ENCODE measurements at regions not wholly inside any gene's neighbourhood (a gene's known extent, or its start where the extent isn't known, plus 50 kb on each side); places are given as distances from the start of the nearest gene placed in this dataset.

DNA sequence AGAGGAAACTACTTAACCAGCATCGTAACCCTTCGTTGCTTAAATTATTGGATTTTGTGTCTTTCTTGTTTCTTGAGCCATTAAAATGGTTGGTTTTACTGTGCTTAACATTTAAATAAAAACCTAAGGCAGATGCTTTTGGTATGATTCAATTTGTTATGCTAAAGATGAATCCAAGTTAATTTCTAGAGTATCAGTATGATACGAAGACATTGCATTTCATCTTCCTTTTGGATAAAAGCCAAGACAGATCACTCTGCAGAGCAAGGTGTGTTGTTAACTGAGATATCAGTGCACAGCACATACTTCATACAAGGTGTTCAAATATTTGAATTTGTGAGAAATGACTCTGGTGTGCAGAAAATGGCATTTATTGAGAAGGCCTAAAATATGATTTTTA lies 480.5 kb downstream of the PCNX1 start:
- Histone ChIP-seq H3K9ac (ENCODE audit: low read depth in 2 of 2, low read length in 2 of 2) (no peak overlapping the region), H3K27ac (no peak overlapping the region), H3K4me1 (no peaks in the 10 kb centered on the region), H3K9me3 (no peaks in the 10 kb centered on the region), H3K27me3 (no peaks in the 10 kb centered on the region), H3K4me3 (no peak overlapping the region), H3K36me3 (no peaks in the 10 kb centered on the region)
- DNase-seq, result no peak
- intact Hi-C loops (cut with DNase I), result no loop called here
- TF ChIP-seq, protein P1, sequence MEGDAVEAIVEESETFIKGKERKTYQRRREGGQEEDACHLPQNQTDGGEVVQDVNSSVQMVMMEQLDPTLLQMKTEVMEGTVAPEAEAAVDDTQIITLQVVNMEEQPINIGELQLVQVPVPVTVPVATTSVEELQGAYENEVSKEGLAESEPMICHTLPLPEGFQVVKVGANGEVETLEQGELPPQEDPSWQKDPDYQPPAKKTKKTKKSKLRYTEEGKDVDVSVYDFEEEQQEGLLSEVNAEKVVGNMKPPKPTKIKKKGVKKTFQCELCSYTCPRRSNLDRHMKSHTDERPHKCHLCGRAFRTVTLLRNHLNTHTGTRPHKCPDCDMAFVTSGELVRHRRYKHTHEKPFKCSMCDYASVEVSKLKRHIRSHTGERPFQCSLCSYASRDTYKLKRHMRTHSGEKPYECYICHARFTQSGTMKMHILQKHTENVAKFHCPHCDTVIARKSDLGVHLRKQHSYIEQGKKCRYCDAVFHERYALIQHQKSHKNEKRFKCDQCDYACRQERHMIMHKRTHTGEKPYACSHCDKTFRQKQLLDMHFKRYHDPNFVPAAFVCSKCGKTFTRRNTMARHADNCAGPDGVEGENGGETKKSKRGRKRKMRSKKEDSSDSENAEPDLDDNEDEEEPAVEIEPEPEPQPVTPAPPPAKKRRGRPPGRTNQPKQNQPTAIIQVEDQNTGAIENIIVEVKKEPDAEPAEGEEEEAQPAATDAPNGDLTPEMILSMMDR (IDR thresholded peaks at IDR 0.05), result no peak

DNA sequence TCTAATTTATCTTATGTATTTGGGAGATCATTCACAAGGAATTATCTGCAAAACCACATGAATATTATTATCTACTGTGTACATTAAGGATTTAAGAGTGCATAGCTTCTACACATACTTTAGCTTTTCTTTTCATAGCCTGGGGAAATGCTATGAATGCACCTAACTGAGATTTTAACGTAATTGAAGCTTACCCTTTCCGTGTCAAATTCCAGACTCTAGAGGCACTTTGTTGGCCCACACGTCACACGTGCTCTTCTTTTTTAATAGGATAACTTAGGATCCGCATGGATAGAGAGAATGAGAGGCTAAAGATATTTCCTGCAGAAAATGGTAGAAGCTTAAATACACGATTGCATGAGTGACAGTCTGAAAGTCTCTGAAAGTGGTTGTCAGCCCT lies 481.1 kb downstream of the PCNX1 start:
- Histone ChIP-seq H3K27ac (no peak overlapping the region), H3K4me3 (no peak overlapping the region), H3K9me3 (no peaks in the 10 kb centered on the region), H3K4me1 (no peaks in the 10 kb centered on the region), H3K36me3 (no peaks in the 10 kb centered on the region), H3K27me3 (no peaks in the 10 kb centered on the region), H3K9ac (ENCODE audit: low read depth in 2 of 2, low read length in 2 of 2) (no peak overlapping the region)
- no peak for DNase-seq
- intact Hi-C loops (cut with DNase I), result no loop called here
- TF ChIP-seq, protein P1 (IDR thresholded peaks at IDR 0.05), result no peak

- Histone ChIP-seq H3K36me3 (no peaks in the 10 kb centered on the region), H3K9me3 (no peaks in the 10 kb centered on the region), H3K4me3 (no peak overlapping the region), H3K9ac (ENCODE audit: low read depth in 2 of 2, low read length in 2 of 2) (no peak overlapping the region), H3K27ac (no peak overlapping the region), H3K4me1 (no peaks in the 10 kb centered on the region), H3K27me3 (no peaks in the 10 kb centered on the region)
- intact Hi-C loops (cut with DNase I), result no loop called here
- TF ChIP-seq, protein P1 (IDR thresholded peaks at IDR 0.05), result no peak
- DNase-seq, result no peak
These were observed 481.6 kb downstream of the PCNX1 start for GRCh38 chr14:71388862-71389261.

GRCh38 chr14:71394386-71394785 lies 487.1 kb downstream of the PCNX1 start:
- TF ChIP-seq, protein P1 (IDR thresholded peaks at IDR 0.05), result no peak
- intact Hi-C loops (cut with DNase I), result no loop called here
- no peaks in the 10 kb centered on the region for H3K4me1 ChIP-seq

DNA sequence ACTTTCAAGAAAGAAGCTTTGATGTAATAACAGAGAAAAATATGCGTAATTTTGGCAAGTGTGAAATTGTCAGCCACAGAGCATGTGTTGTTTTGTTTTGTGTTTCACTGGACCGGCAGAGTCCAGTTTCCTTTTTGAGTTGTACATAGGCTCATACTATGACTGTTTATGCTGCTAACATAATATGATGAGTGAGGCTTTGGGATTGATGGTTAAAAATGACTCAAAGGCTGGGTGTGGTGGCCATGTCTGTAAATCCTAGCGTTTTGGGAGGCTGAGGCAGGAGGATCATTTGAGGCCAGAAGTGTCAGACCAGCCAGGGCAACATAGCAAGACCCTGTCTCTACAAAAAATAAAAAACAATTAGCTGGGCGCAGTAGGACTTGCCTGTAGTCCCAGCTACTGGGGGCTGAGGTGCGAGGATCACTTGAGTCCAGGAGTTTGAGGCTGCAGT lies 487.9 kb downstream of the PCNX1 start:
- DNase-seq, result no peak
- Histone ChIP-seq H3K27ac (no peak overlapping the region), H3K4me3 (no peak overlapping the region), H3K27me3 (no peaks in the 10 kb centered on the region), H3K4me1 (no peaks in the 10 kb centered on the region), H3K9me3 (no peaks in the 10 kb centered on the region), H3K36me3 (no peaks in the 10 kb centered on the region), H3K9ac (ENCODE audit: low read depth in 2 of 2, low read length in 2 of 2) (no peak overlapping the region)
- TF ChIP-seq, protein P1 (IDR thresholded peaks at IDR 0.05), result no peak
- intact Hi-C loops (cut with DNase I), result no loop called here

More at GRCh38 chr14:71394386-71394785, 487.1 kb downstream of the PCNX1 start:
- H3K4me3 ChIP-seq, result no peak overlapping the region
- H3K9me3 ChIP-seq, result no peaks in the 10 kb centered on the region
- DNase-seq, result no peak
- H3K9ac ChIP-seq (ENCODE audit: low read depth in 2 of 2, low read length in 2 of 2), result no peak overlapping the region
- no peak overlapping the region for H3K27ac ChIP-seq
- no peaks in the 10 kb centered on the region for H3K27me3 ChIP-seq
- H3K36me3 ChIP-seq, result no peaks in the 10 kb centered on the region

DNA sequence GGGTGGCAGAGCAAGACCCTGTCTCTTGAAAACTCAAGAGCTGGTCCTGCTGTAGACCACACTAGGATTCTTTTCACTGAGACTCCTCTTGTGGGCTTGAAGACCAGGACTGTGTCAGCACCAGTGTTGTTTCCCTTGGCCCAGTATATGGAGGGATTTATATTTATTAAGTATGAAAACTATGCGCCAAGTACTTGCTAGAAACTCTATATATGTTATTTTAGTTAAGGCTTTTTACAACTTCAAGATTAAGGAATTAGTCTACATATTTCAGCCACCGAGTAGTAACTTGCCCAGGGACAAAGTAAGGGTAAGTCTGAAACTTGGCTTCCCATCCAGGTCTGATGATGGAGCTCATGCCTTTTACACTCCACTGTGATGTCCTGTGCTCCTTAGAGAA lies 488.4 kb downstream of the PCNX1 start:
- intact Hi-C loops (cut with DNase I), result no loop called here

More for the DNA sequence above, 488.4 kb downstream of the PCNX1 start:
- TF ChIP-seq, protein P1 (IDR thresholded peaks at IDR 0.05), result no peak
- H3K4me3 ChIP-seq, result no peak overlapping the region
- no peak overlapping the region for H3K27ac ChIP-seq
- no peaks in the 10 kb centered on the region for H3K4me1 ChIP-seq
- no peaks in the 10 kb centered on the region for H3K36me3 ChIP-seq
- no peak overlapping the region for H3K9ac ChIP-seq (ENCODE audit: low read depth in 2 of 2, low read length in 2 of 2)
- H3K9me3 ChIP-seq, result no peaks in the 10 kb centered on the region
- H3K27me3 ChIP-seq, result no peaks in the 10 kb centered on the region
- DNase-seq, result no peak

Data from colonic mucosa (tissue), 4 donors.